Ovary (tissue), 3 donors: ENCODE measurements at regions not wholly inside any gene's neighbourhood (a gene's known extent, or its start where the extent isn't known, plus 50 kb on each side); places are given as distances from the start of the nearest gene placed in this dataset.

Experiments
- CTCF ChIP-seq, 3 donors: fragments of 450-650 bp in 2 of 3; fragments of 200-600 bp in 1 of 3; IDR thresholded peaks; one replicate each; pipeline versions ENCODE4 v1.5.1 to v1.8.0; 2016 to 2022; ENCODE audit warnings: antibody characterized with exemption in 3 of 3, mild to moderate bottlenecking in 1 of 3
- POLR2A ChIP-seq: fragments of 450-650 bp; IDR thresholded peaks from one replicate; pipeline ENCODE4 v1.6.1; 2017; ENCODE audit warnings: antibody characterized with exemption, mild to moderate bottlenecking, moderate library complexity
- donor health status: DM: no; HTN: no; CAD: no.

- TF ChIP-seq CTCF (IDR thresholded peaks at IDR 0.05) (no peak), POLR2A (no peak)
Measured at GRCh38 chr1:232247669-232248068, 382.3 kb downstream of the SIPA1L2 start.
